ENCODE measurements at regions not wholly inside any gene's neighbourhood (a gene's known extent, or its start where the extent isn't known, plus 50 kb on each side); places are given as distances from the start of the nearest gene placed in this dataset.

GRCh38 chr9:4402501-4402900 is 87.8 kb upstream of the SLC1A1 start:
- TF ChIP-seq ATF2 (tag by site-specific recombination; IDR thresholded peaks at IDR 0.05; ENCODE audit: low read depth) (no peak), ZNF404 (tag by site-specific recombination; IDR thresholded peaks at IDR 0.05) (no peak), ZNF175 (tag by site-specific recombination; IDR thresholded peaks at IDR 0.05) (no peak), ZNF148 (tag by site-specific recombination; IDR thresholded peaks at IDR 0.05; ENCODE audit: borderline replicate concordance) (no peak), ZNF768 (tag by site-specific recombination; IDR thresholded peaks at IDR 0.05) (no peak), YY1 (tag by site-specific recombination; IDR thresholded peaks at IDR 0.05) (no peak), CTCF (tag by site-specific recombination; IDR thresholded peaks at IDR 0.05) (no peak), ZNF398 (tag by site-specific recombination; IDR thresholded peaks at IDR 0.05) (no peak), ZNF311 (tag by site-specific recombination; IDR thresholded peaks at IDR 0.05; ENCODE audit: borderline replicate concordance) (no peak), ZBTB7A (tag by site-specific recombination; IDR thresholded peaks at IDR 0.05; ENCODE audit: low read depth) (no peak), ZNF514 (tag by site-specific recombination; IDR thresholded peaks at IDR 0.05) (no peak), ZNF585B (tag by site-specific recombination; IDR thresholded peaks at IDR 0.05) (no peak)
